ENCODE measurements at regions not wholly inside any gene's neighbourhood (a gene's known extent, or its start where the extent isn't known, plus 50 kb on each side); places are given as distances from the start of the nearest gene placed in this dataset.

DNA sequence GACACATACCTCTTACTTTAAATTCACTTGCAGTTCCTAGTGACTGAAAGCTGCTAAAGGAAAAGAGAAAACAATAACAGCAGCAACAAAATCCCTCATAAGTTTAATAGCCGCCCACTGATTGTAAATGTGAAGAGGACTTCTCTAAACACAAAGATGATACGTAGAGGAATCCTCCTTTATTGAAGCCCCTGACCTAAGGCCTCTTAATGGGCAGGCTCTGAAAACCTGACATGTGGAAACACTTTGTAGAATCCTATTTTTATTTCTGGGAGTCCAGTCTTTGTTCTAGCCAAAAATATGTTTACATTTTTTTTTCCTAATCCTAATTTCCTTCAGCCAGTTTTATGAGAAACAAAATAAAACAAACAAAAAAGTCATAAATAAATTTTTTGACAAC is 1277.7 kb upstream of the CELF4 start:
- TF ChIP-seq, protein P1, sequence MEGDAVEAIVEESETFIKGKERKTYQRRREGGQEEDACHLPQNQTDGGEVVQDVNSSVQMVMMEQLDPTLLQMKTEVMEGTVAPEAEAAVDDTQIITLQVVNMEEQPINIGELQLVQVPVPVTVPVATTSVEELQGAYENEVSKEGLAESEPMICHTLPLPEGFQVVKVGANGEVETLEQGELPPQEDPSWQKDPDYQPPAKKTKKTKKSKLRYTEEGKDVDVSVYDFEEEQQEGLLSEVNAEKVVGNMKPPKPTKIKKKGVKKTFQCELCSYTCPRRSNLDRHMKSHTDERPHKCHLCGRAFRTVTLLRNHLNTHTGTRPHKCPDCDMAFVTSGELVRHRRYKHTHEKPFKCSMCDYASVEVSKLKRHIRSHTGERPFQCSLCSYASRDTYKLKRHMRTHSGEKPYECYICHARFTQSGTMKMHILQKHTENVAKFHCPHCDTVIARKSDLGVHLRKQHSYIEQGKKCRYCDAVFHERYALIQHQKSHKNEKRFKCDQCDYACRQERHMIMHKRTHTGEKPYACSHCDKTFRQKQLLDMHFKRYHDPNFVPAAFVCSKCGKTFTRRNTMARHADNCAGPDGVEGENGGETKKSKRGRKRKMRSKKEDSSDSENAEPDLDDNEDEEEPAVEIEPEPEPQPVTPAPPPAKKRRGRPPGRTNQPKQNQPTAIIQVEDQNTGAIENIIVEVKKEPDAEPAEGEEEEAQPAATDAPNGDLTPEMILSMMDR (IDR thresholded peaks at IDR 0.05; ENCODE audit: low read depth, low read length, poor library complexity, severe bottlenecking) = no peak
- TF ChIP-seq EZH2phosphoT487 (IDR thresholded peaks at IDR 0.05; ENCODE audit: borderline replicate concordance, low read length) = no peak

Data from DOHH2 (cell line).